Chondrocyte (in vitro differentiated cells): ENCODE measurements at regions not wholly inside any gene's neighbourhood (a gene's known extent, or its start where the extent isn't known, plus 50 kb on each side); places are given as distances from the start of the nearest gene placed in this dataset.
A peak's percentile ranks its signal among the peaks of the same experiment; 100 is the strongest.
"Not testable (repeated sequence)": the region's sequence is repeated elsewhere in the genome, so short reads cannot be mapped to it uniquely, and the experiment has no call there.

Experiments used
- DNase-seq: peaks from one replicate; pipeline ENCODE4 v3.0.0; 2021; ENCODE audit warnings: mixed read lengths, low spot score
- H3K27ac Mint-ChIP-seq: one replicate; pipeline ENCODE4 v1.8.0; 2021; ENCODE audit warnings: mild to moderate bottlenecking, moderate library complexity, mixed read lengths; ENCODE audit not compliant: unreplicated experiment
- H3K27me3 Mint-ChIP-seq: 2 replicates; pipeline ENCODE4 v1.8.0; 2021; ENCODE audit warnings: low read depth, mixed read lengths
- H3K36me3 Mint-ChIP-seq: 2 replicates; pipeline ENCODE4 v1.8.0; 2021; ENCODE audit warnings: low read depth, mixed read lengths
- H3K4me1 Mint-ChIP-seq: 2 replicates; pipeline ENCODE4 v1.8.0; 2021; ENCODE audit warnings: low read depth, mild to moderate bottlenecking, mixed read lengths
- H3K4me3 Mint-ChIP-seq: one replicate; pipeline ENCODE4 v1.8.0; 2021; ENCODE audit warnings: mild to moderate bottlenecking, moderate library complexity, mixed read lengths; ENCODE audit not compliant: unreplicated experiment
- H3K9me3 Mint-ChIP-seq: 2 replicates; pipeline ENCODE4 v1.8.0; 2021; ENCODE audit warnings: low read depth, mixed read lengths
- CTCF ChIP-seq: fragments of 200-600 bp; sonication (generic); IDR thresholded peaks from 2 replicates; pipeline ENCODE4 v1.5.0; 2021; ENCODE audit warnings: antibody characterized with exemption, mild to moderate bottlenecking, moderate library complexity

DNA sequence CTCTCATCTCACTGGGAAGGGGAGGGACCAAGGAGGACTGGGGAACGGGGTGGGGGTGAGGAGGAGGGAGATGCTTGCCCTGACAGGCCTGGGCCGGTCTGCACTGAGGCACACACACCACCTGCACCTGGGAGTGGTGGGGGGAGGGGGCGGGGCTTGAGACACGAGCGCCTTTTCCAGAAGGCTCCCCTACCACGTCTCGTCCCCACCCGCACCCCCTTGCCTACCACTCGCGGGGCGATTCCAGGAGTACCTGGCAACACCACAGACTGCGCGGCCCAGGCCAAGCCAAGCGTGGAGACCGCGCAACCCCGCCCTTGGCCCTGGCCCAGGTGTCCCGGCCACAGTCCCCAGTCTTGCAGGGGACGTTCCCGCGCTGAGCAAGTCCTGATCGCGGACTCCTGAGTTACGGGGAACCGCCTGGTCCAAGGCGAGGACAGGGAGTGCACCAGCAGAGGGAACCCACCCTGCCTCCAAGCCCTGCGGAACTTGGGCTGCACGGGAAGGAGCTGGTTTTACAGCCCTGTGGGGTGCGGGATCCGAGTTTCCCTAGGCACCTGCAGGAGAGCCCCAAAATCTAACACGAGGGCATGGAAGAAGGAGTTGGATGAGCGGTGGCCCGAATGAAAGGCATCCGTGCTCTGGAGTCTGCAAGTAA is 68.1 kb upstream of the SH3GL3 start:
- no peak for TF ChIP-seq CTCF

GRCh38 chr15:83379579-83379959 is 67.6 kb upstream of the SH3GL3 start:
- H3K9me3 Mint-ChIP-seq, result no peaks in the 10 kb centered on the region
- H3K36me3 Mint-ChIP-seq, result no peaks in the 10 kb centered on the region
- H3K27ac Mint-ChIP-seq, result no peak overlapping the region
- no peak overlapping the region for H3K4me3 Mint-ChIP-seq
- TF ChIP-seq CTCF, result no peak
- peaks cover 7% of the 10 kb centered on the region for H3K4me1 Mint-ChIP-seq
- peaks cover 4% of the 10 kb centered on the region for H3K27me3 Mint-ChIP-seq
- no peak for DNase-seq

More for the DNA sequence above, 68.1 kb upstream of the SH3GL3 start:
- no peaks in the 10 kb centered on the region for H3K9me3 Mint-ChIP-seq
- H3K4me3 Mint-ChIP-seq, result no peak overlapping the region
- peaks cover 7% of the 10 kb centered on the region for H3K4me1 Mint-ChIP-seq
- no peaks in the 10 kb centered on the region for H3K36me3 Mint-ChIP-seq
- peaks cover 9% of the 10 kb centered on the region for H3K27me3 Mint-ChIP-seq
- H3K27ac Mint-ChIP-seq, result no peak overlapping the region
- no peak for DNase-seq

- Mint-ChIP-seq H3K9me3 (no peaks in the 10 kb centered on the region), H3K27me3 (peaks cover 4% of the 10 kb centered on the region), H3K36me3 (no peaks in the 10 kb centered on the region), H3K4me1 (peaks cover 7% of the 10 kb centered on the region), H3K4me3 (no peak overlapping the region), H3K27ac (no peak overlapping the region)
- no peak for DNase-seq
- TF ChIP-seq CTCF, result no peak
Measured at GRCh38 chr15:83380059-83380458, 67.1 kb upstream of the SH3GL3 start.

DNA sequence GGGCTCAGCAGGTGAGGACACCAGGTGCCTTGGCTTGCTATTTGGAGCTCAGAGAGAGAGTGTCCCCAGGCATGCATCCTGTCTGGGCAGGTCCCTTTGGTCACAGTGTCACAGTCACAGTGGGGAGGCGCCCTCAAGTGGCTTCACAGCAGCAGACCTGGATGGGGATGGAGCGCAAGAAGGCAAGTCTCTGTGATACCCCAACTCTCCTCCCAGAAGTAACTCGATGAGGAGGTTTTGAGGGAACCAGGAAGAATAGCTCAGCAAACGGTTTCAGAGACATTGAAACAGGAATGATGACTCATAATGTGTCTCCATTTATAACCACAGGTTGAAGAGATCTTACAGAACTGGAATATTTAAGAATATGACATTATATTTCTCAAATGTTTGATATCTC is 66.5 kb upstream of the SH3GL3 start:
- Mint-ChIP-seq H3K4me3 (no peak overlapping the region), H3K27ac (no peak overlapping the region), H3K27me3 (peaks cover 4% of the 10 kb centered on the region), H3K4me1 (peaks cover 7% of the 10 kb centered on the region), H3K36me3 (no peaks in the 10 kb centered on the region), H3K9me3 (no peaks in the 10 kb centered on the region)
- no peak for DNase-seq
- TF ChIP-seq CTCF, result peak; percentile 58

- H3K27ac Mint-ChIP-seq, result peak overlapping the region; percentile 74
- not testable (repeated sequence) for H3K36me3 Mint-ChIP-seq, H3K4me1 Mint-ChIP-seq, H3K27me3 Mint-ChIP-seq, DNase-seq, H3K9me3 Mint-ChIP-seq
- H3K4me3 Mint-ChIP-seq, result peak overlapping the region; percentile 78
Measured at GRCh38 chr15:83383608-83384139, 63.5 kb upstream of the SH3GL3 start.

DNA sequence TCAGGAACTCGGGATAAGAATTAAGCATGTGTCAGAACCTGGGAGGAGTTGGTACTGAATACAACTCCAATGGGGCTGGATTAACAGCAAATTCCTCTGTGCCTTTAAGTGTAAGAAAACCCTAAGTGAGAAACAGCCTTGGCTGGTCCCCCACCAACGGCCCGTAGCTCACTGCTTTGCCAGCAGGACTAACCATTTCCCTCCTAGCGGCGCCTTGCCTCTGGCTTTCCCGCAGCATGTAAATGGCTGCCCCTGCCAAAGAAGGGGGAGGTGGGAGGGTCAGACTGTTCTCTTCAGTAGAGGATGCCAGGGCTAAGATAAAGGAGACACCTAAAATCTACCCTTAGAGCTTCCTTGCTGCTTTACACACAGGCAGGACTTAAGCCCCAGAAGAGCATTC is 51.0 kb upstream of the SH3GL3 start:
- no peaks in the 10 kb centered on the region for H3K4me1 Mint-ChIP-seq
- no peaks in the 10 kb centered on the region for H3K9me3 Mint-ChIP-seq
- no peak for DNase-seq

More for the DNA sequence above, 51.0 kb upstream of the SH3GL3 start:
- Mint-ChIP-seq H3K27me3 (peaks cover 30% of the 10 kb centered on the region), H3K27ac (no peak overlapping the region), H3K36me3 (peaks cover 1% of the 10 kb centered on the region), H3K4me3 (no peak overlapping the region)
- no peak for TF ChIP-seq CTCF
